Testis (tissue), 2 donors: ENCODE measurements at regions not wholly inside any gene's neighbourhood (a gene's known extent, or its start where the extent isn't known, plus 50 kb on each side); places are given as distances from the start of the nearest gene placed in this dataset.

Experiments used
- POLR2A ChIP-seq: fragments of 450-650 bp; IDR thresholded peaks from one replicate; pipeline ENCODE4 v1.6.1; 2017; ENCODE audit warnings: antibody characterized with exemption, mild to moderate bottlenecking, moderate library complexity
- TF ChIP-seq, protein P1 (sequence below), 3 experiments: fragments of 450-650 bp in 2 of 3; fragments of 200-600 bp in 1 of 3; sonication (generic) in 1 of 3; IDR thresholded peaks; one replicate each; pipeline ENCODE4 v1.5.1; 2016 to 2019; ENCODE audit warnings: antibody characterized with exemption in 3 of 3, mild to moderate bottlenecking in 2 of 3, moderate library complexity in 1 of 3

DNA sequence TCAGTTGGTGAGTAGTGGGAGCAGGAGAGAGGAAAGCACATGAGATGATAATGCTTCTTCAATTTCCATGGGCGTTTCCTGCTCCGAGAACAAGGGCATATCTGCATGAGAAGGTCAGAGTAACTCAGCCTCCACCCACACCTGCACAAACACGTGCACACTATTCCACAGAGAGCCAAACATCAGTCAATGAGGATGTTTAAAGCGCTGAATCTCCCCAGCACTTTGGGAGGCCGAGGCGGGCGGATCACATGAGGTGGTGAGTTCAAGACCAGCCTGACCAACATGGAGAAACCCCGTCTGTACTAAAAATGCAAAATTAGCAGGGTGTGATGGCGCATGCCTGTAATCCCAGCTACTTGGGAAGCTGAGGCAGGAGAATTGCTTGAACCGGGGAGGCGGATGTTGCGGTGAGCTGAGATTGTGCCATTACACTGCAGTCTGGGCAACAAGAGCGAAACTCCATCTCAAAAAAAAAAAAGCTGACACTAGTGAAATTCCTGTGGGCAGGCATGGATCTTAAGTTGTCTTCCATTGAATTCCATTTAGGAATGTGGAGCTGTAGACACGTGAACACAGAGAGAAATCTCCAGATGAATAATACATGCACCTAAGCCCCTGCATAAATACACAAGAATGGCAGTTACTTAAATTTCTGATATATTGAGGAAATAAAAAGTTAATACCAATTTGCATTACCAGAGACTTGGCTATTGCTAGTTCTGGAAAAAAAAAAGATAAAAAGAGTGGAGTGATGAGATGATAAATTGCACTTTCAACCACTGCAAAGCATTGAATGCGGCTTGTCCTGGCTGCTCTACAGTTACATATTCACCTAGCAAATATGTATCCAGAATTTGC, 1097.4 kb upstream of the TMEM132C start:
- no peak for TF ChIP-seq POLR2A
- TF ChIP-seq, protein P1, sequence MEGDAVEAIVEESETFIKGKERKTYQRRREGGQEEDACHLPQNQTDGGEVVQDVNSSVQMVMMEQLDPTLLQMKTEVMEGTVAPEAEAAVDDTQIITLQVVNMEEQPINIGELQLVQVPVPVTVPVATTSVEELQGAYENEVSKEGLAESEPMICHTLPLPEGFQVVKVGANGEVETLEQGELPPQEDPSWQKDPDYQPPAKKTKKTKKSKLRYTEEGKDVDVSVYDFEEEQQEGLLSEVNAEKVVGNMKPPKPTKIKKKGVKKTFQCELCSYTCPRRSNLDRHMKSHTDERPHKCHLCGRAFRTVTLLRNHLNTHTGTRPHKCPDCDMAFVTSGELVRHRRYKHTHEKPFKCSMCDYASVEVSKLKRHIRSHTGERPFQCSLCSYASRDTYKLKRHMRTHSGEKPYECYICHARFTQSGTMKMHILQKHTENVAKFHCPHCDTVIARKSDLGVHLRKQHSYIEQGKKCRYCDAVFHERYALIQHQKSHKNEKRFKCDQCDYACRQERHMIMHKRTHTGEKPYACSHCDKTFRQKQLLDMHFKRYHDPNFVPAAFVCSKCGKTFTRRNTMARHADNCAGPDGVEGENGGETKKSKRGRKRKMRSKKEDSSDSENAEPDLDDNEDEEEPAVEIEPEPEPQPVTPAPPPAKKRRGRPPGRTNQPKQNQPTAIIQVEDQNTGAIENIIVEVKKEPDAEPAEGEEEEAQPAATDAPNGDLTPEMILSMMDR (IDR thresholded peaks at IDR 0.05): no peak
